A172 (cell line): ENCODE measurements at regions not wholly inside any gene's neighbourhood (a gene's known extent, or its start where the extent isn't known, plus 50 kb on each side); places are given as distances from the start of the nearest gene placed in this dataset.
A peak's percentile ranks its signal among the peaks of the same experiment; 100 is the strongest.

Source experiments
- DNase-seq: peaks from one replicate; pipeline ENCODE4 v3.0.0-alpha.2; 2015; ENCODE audit warnings: low spot score

GRCh38 chr6:1515280-1515679 lies 94.4 kb upstream of the FOXC1 start:
- DNase-seq = no peak

GRCh38 chr6:1515781-1516180 lies 93.9 kb upstream of the FOXC1 start:
- no peak for DNase-seq

- no peak for DNase-seq
These were observed 92.8 kb upstream of the FOXC1 start for GRCh38 chr6:1516742-1517520.

GRCh38 chr6:1518855-1519254 lies 90.9 kb upstream of the FOXC1 start:
- no peak for DNase-seq

- no peak for DNase-seq
These were observed 90.1 kb upstream of the FOXC1 start for GRCh38 chr6:1519597-1519996.

- no peak for DNase-seq
These were observed 86.9 kb upstream of the FOXC1 start for GRCh38 chr6:1522779-1523178.

- no peak for DNase-seq
These were observed 85.7 kb upstream of the FOXC1 start for GRCh38 chr6:1524040-1524480.

- DNase-seq = no peak
These were observed 84.2 kb upstream of the FOXC1 start for GRCh38 chr6:1525364-1526038.

- DNase-seq = no peak
These were observed 83.2 kb upstream of the FOXC1 start for GRCh38 chr6:1526398-1527072.

GRCh38 chr6:1527073-1527457 lies 82.7 kb upstream of the FOXC1 start:
- DNase-seq = no peak

GRCh38 chr6:1535295-1535694 lies 74.4 kb upstream of the FOXC1 start:
- peak; percentile 85 for DNase-seq

GRCh38 chr6:1536526-1537429 lies 72.9 kb upstream of the FOXC1 start:
- no peak for DNase-seq

- DNase-seq = no peak
These were observed 71.3 kb upstream of the FOXC1 start for GRCh38 chr6:1538369-1538768.

- no peak for DNase-seq
These were observed 70.8 kb upstream of the FOXC1 start for GRCh38 chr6:1538810-1539478.

- no peak for DNase-seq
These were observed 68.7 kb upstream of the FOXC1 start for GRCh38 chr6:1540864-1541521.

- no peak for DNase-seq
These were observed 67.4 kb upstream of the FOXC1 start for GRCh38 chr6:1542335-1542734.

GRCh38 chr6:1542764-1543163 lies 67.0 kb upstream of the FOXC1 start:
- DNase-seq = no peak

- DNase-seq = no peak
These were observed 65.7 kb upstream of the FOXC1 start for GRCh38 chr6:1544000-1544399.

GRCh38 chr6:1544603-1545002 lies 65.1 kb upstream of the FOXC1 start:
- no peak for DNase-seq

GRCh38 chr6:1545654-1546053 lies 64.1 kb upstream of the FOXC1 start:
- no peak for DNase-seq

- no peak for DNase-seq
These were observed 61.9 kb upstream of the FOXC1 start for GRCh38 chr6:1547785-1548184.
